Mesenchymal stem cell (in vitro differentiated cells and primary cell): ENCODE measurements at regions not wholly inside any gene's neighbourhood (a gene's known extent, or its start where the extent isn't known, plus 50 kb on each side); places are given as distances from the start of the nearest gene placed in this dataset.

Experiments
- DNase-seq: peaks from one replicate; pipeline ENCODE4 v3.0.0-alpha.2; 2013
- H2AFZ ChIP-seq: one replicate; pipeline ENCODE4 v1.6.1; 2013; ENCODE audit warnings: low read depth, mild to moderate bottlenecking, control low read depth, inconsistent platforms, low read length, moderate library complexity
- H2AK5ac ChIP-seq: 2 replicates; pipeline ENCODE4 v1.6.1; 2013; ENCODE audit warnings: low read length, moderate library complexity, mild to moderate bottlenecking, inconsistent platforms; ENCODE audit not compliant: severe bottlenecking
- H2BK120ac ChIP-seq: one replicate; pipeline ENCODE4 v1.6.1; 2013; ENCODE audit warnings: low read depth, mild to moderate bottlenecking, inconsistent platforms, low read length, moderate library complexity
- H2BK12ac ChIP-seq, 2 experiments: one replicate each; pipeline ENCODE4 v1.6.1; 2013; ENCODE audit warnings: inconsistent platforms in 2 of 2, low read length in 2 of 2, mild to moderate bottlenecking in 2 of 2, moderate library complexity in 2 of 2, control low read depth in 1 of 2
- H2BK15ac ChIP-seq: one replicate; pipeline ENCODE4 v1.6.1; 2013; ENCODE audit warnings: mild to moderate bottlenecking, low read depth, inconsistent platforms; ENCODE audit not compliant: poor library complexity, severe bottlenecking
- H2BK5ac ChIP-seq: 2 replicates; pipeline ENCODE4 v1.6.1; 2013; ENCODE audit warnings: low read depth, mild to moderate bottlenecking, low read length, control low read depth, inconsistent platforms; ENCODE audit not compliant: poor library complexity, severe bottlenecking
- H3K14ac ChIP-seq, 2 experiments: one replicate each; pipeline ENCODE4 v1.6.1; 2013; ENCODE audit warnings: inconsistent platforms in 2 of 2, low read length in 2 of 2, control low read depth in 1 of 2, mild to moderate bottlenecking in 1 of 2, moderate library complexity in 1 of 2
- H3K18ac ChIP-seq, 2 experiments: one replicate each; pipeline ENCODE4 v1.6.1; 2013; ENCODE audit warnings: inconsistent platforms in 2 of 2, low read length in 2 of 2, control low read depth in 1 of 2, low read depth in 1 of 2, mild to moderate bottlenecking in 1 of 2
- H3K23ac ChIP-seq, 2 experiments: one replicate each; pipeline ENCODE4 v1.6.1; 2013; ENCODE audit warnings: inconsistent platforms in 2 of 2, low read length in 2 of 2, mild to moderate bottlenecking in 2 of 2, moderate library complexity in 2 of 2, control low read depth in 1 of 2
- H3K27ac ChIP-seq: 2 replicates; pipeline ENCODE4 v1.5.1; 2013; ENCODE audit warnings: mild to moderate bottlenecking, moderate library complexity, low read length, control low read depth, inconsistent platforms; ENCODE audit not compliant: poor library complexity, severe bottlenecking
- H3K27me3 ChIP-seq, 2 experiments: 2 replicates each; pipeline versions ENCODE4 v1.6.1 to v1.7.0; 2013; ENCODE audit warnings: low read length in 2 of 2, mild to moderate bottlenecking in 2 of 2, moderate library complexity in 2 of 2, control low read depth in 1 of 2, inconsistent platforms in 1 of 2; ENCODE audit not compliant: control insufficient read depth in 1 of 2, insufficient read depth in 1 of 2
- H3K36me3 ChIP-seq, 2 experiments: 2 replicates each; pipeline versions ENCODE4 v1.6.1 to v1.7.0; 2013; ENCODE audit warnings: low read length in 2 of 2, control low read depth in 1 of 2, inconsistent platforms in 1 of 2, low read depth in 1 of 2, mild to moderate bottlenecking in 1 of 2; ENCODE audit not compliant: insufficient read depth in 2 of 2, control insufficient read depth in 1 of 2
- H3K4ac ChIP-seq, 2 experiments: one replicate each; pipeline ENCODE4 v1.6.1; 2013; ENCODE audit warnings: inconsistent platforms in 2 of 2, low read length in 2 of 2, mild to moderate bottlenecking in 2 of 2, moderate library complexity in 2 of 2, control low read depth in 1 of 2, low read depth in 1 of 2
- H3K4me1 ChIP-seq: 2 replicates; pipeline ENCODE4 v1.6.1; 2013; ENCODE audit warnings: low read depth, low read length, control low read depth; ENCODE audit not compliant: control insufficient read depth, insufficient read depth
- H3K4me2 ChIP-seq: 2 replicates; pipeline ENCODE4 v1.6.1; 2013; ENCODE audit warnings: low read length, mild to moderate bottlenecking, inconsistent platforms; ENCODE audit not compliant: poor library complexity, severe bottlenecking
- H3K4me3 ChIP-seq, 2 experiments: 2 replicates each; pipeline versions ENCODE4 v1.5.1 to v1.7.0; 2013; ENCODE audit warnings: low read length in 2 of 2, mild to moderate bottlenecking in 2 of 2, control low read depth in 1 of 2, low read depth in 1 of 2; ENCODE audit not compliant: insufficient read depth in 1 of 2
- H3K79me1 ChIP-seq: replicated peaks from 2 replicates; pipeline ENCODE4 v1.6.1; 2013; ENCODE audit warnings: mild to moderate bottlenecking, control low read depth, low read length, inconsistent platforms; ENCODE audit not compliant: poor library complexity, severe bottlenecking
- H3K9ac ChIP-seq: 2 replicates; pipeline ENCODE4 v1.7.0; 2013; ENCODE audit warnings: mild to moderate bottlenecking, low read length, moderate library complexity
- H3K9me3 ChIP-seq: 2 replicates; pipeline ENCODE4 v1.7.0; 2013; ENCODE audit warnings: mild to moderate bottlenecking, low read length; ENCODE audit not compliant: control insufficient read depth
- H4K8ac ChIP-seq: one replicate; pipeline ENCODE4 v1.6.1; 2013; ENCODE audit warnings: inconsistent platforms, mild to moderate bottlenecking, low read length, moderate library complexity
- H4K91ac ChIP-seq: one replicate; pipeline ENCODE4 v1.6.1; 2013; ENCODE audit warnings: mild to moderate bottlenecking, low read length, inconsistent platforms
- WGBS: methylation state at CpG from one replicate; pipeline ENCODE4 v1.1.7; 2013; ENCODE audit warnings: mixed read lengths; 5-methylcytosine and 5-hydroxymethylcytosine counted together

DNA sequence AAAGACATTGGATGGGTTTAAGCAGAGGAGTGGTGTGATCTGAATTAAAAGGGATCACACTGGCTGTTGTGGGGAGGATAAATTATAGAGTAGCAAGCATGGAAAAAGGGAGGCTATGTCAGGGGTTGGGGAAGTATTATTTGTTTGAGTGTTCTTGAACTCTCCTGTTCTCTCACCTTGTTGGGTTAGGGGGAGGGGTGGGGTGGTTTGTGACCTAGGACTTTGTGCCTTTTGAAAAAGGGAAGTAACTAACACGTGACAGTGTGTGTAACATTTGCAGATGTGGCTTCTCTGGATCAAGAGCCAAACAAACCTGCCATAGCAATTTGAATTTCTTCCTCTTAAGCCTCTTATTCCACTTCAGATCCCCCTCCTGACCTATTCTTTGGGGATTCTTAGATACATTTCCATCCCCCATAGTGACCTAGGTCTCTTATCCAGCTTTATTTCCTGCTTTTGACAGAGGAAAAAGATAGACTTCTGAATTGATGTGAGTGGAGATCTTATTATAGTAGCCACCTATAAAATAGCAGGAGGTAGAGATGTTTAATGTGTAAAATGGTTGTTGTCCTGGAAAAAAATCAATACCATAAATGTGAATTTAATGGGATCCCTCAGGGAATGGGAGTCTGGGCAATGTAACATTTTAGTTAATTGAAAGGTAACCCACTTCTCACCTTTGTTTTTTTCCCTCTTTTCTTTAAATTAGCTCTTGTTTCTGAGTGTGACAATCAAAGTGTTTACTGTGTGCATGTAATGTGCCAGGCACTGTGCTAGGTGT is 120.4 kb downstream of the CT47B1 start:
- no peak for DNase-seq
- Histone ChIP-seq H4K8ac (no peak overlapping the region), H3K27ac (no peak overlapping the region), H3K9ac (no peak overlapping the region), H3K4ac (no peak overlapping the region), H3K79me1 (no peaks in the 10 kb centered on the region), H2AK5ac (no peak overlapping the region), H3K36me3 (no peaks in the 10 kb centered on the region), H2BK15ac (no peak overlapping the region), H3K4me3 (no peak overlapping the region), H3K4me1 (no peaks in the 10 kb centered on the region), H3K14ac (no peak overlapping the region), H4K91ac (no peak overlapping the region), H2BK5ac (no peak overlapping the region), H2AFZ (no peak overlapping the region), H3K23ac (no peak overlapping the region), H3K9me3 (no peaks in the 10 kb centered on the region), H3K4me2 (no peak overlapping the region), H2BK12ac (no peak overlapping the region), H3K18ac (no peak overlapping the region), H3K27me3 (no peaks in the 10 kb centered on the region), H2BK120ac (no peak overlapping the region)
- WGBS, result no CpG with 5 or more reads among the region's 1 CpG

DNA sequence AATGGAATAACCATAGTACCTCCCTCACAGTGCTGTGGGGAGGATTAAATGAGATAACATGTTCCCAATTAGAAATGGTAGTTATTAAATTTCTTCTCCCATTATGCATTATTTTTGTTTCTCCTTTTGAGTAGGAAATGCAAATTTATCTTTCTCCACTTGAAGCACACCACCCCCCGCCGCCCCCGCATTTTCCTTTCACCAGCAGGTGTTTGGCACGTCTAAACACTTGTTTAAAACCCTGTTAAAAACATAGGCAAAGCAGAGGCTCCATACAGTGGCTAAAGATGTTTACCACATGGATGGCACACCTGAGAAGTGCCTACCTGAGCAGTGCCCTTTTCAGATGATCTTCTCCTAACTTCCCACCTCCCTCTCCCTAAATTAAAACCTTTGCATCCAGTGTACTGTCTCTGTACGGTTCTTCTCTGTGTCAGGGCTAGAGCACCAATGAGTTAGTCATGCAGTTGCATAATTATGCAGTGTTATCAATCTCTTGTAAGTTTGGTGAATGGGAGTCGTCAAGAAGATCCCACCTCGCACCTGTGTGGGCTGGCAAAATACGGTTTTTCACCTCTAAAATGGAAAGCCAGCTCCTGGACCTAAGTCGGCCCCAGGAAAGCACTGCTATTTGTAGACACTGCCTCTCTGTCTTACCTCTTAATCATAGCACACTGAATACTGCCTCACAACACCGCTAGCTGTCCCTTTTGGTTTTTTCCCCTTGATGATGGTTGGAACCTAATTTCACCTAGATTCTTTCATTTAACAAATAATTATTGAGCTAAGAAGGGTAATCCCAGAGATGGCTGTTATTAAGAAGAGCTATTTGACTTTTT is 122.0 kb downstream of the CT47B1 start:
- Histone ChIP-seq H3K27me3 (no peaks in the 10 kb centered on the region), H3K4me3 (no peak overlapping the region), H3K9ac (no peak overlapping the region), H3K79me1 (no peaks in the 10 kb centered on the region), H3K4ac (no peak overlapping the region), H2BK15ac (no peak overlapping the region), H2AFZ (no peak overlapping the region), H3K9me3 (no peaks in the 10 kb centered on the region), H3K4me1 (peaks cover 4% of the 10 kb centered on the region), H3K36me3 (no peaks in the 10 kb centered on the region), H2AK5ac (no peak overlapping the region), H3K18ac (no peak overlapping the region), H2BK5ac (no peak overlapping the region), H4K8ac (no peak overlapping the region), H3K27ac (no peak overlapping the region), H3K4me2 (no peak overlapping the region), H2BK12ac (no peak overlapping the region), H3K14ac (no peak overlapping the region), H4K91ac (no peak overlapping the region), H2BK120ac (no peak overlapping the region), H3K23ac (no peak overlapping the region)
- 57% methylated on average over 9 of the region's 10 CpGs for WGBS
- no peak for DNase-seq

DNA sequence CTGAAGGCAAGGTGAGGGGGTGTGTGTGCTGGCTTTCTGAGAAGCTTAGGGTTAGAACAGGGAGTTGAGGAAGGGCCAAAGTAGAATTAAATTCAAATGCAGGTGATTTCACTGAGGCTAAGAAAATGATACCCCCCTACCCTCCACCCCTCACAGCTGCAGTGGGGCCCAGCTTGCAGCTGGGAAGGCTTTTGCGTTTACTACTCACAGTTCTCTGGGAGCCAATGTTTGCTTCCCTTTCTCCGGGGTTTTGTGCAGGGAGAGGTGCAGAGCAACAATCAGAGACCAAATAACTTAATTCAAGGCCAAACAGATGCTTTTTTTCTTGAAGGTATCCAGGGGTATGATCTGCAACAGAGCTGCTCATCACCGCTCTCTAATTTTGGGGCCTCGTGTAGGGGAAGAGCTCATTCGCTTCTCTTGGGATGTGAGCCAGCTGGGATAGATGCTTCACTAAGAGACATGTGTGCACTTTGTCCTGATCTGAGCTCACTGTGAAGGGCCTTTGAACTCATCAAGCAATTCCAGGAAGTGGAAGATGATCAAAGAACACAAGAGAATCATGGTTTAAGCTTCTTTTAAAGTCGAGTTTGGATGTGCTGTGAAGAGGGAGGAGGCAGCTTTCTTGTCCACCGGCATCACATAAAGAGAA is 122.7 kb upstream of the C1GALT1C1 start:
- WGBS, result 82% methylated on average over 6 of the region's 7 CpGs
- no peak overlapping the region for H3K4me3 ChIP-seq
- H3K4ac ChIP-seq, result no peak overlapping the region

DNA sequence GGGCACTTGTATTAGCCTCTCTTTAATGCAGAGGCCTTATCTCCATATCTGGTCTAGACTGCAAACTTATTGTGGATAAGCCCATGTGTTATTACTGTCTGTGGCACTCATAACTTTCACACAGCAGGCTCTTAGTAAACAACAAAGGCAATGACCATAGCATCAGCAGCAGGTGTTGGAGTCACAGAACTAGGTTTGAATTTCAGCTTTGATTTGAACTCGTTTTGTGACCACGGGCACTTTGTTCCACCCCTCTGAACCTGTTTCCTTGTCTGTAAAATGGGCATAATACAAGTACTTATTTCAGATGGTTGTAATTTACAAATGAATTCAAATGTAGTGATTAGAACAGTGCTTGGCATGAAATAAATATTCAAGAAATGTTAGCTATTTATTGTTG is 121.8 kb upstream of the C1GALT1C1 start:
- Histone ChIP-seq H2BK120ac (no peak overlapping the region), H3K14ac (no peak overlapping the region), H3K36me3 (no peaks in the 10 kb centered on the region), H3K9me3 (no peaks in the 10 kb centered on the region), H4K91ac (no peak overlapping the region), H4K8ac (no peak overlapping the region), H3K27me3 (no peaks in the 10 kb centered on the region), H3K4me1 (peaks cover 4% of the 10 kb centered on the region), H2BK15ac (no peak overlapping the region), H2BK12ac (no peak overlapping the region), H3K9ac (no peak overlapping the region), H3K4me2 (no peak overlapping the region), H3K23ac (no peak overlapping the region), H3K79me1 (no peaks in the 10 kb centered on the region), H3K4ac (no peak overlapping the region), H3K4me3 (no peak overlapping the region), H2BK5ac (no peak overlapping the region), H3K27ac (no peak overlapping the region), H2AK5ac (no peak overlapping the region), H3K18ac (no peak overlapping the region), H2AFZ (no peak overlapping the region)
- WGBS, result 100% methylated on average over 1 of the region's 2 CpGs
- DNase-seq, result no peak

More for the DNA sequence above, 122.7 kb upstream of the C1GALT1C1 start:
- H3K9ac ChIP-seq, result no peak overlapping the region
- H2BK15ac ChIP-seq, result no peak overlapping the region
- no peak overlapping the region for H3K18ac ChIP-seq
- H4K91ac ChIP-seq, result no peak overlapping the region
- H3K27me3 ChIP-seq, result no peaks in the 10 kb centered on the region
- no peak for DNase-seq
- no peak overlapping the region for H3K23ac ChIP-seq
- H3K4me2 ChIP-seq, result no peak overlapping the region
- no peaks in the 10 kb centered on the region for H3K79me1 ChIP-seq
- H2AFZ ChIP-seq, result no peak overlapping the region
- H3K4me1 ChIP-seq, result peaks cover 4% of the 10 kb centered on the region
- no peak overlapping the region for H2BK5ac ChIP-seq
- no peaks in the 10 kb centered on the region for H3K9me3 ChIP-seq
- no peak overlapping the region for H4K8ac ChIP-seq
- H3K14ac ChIP-seq, result no peak overlapping the region
- H2BK120ac ChIP-seq, result no peak overlapping the region
- H2AK5ac ChIP-seq, result no peak overlapping the region
- no peak overlapping the region for H3K27ac ChIP-seq
- H2BK12ac ChIP-seq, result no peak overlapping the region
- no peaks in the 10 kb centered on the region for H3K36me3 ChIP-seq
